ENCODE measurements at regions not wholly inside any gene's neighbourhood (a gene's known extent, or its start where the extent isn't known, plus 50 kb on each side); places are given as distances from the start of the nearest gene placed in this dataset.

- H3K4me3 Mint-ChIP-seq, result no peak overlapping the region
- peaks cover 4% of the 10 kb centered on the region for H3K4me1 Mint-ChIP-seq
- ChIA-PET CTCF (interaction anchor here (0.6 kb wide), 1 partner anchor 557 kb away, joined by 4 read pairs; no protein-coding TSS in a partner anchor), POLR2A (no interaction called here)
- H3K9me3 Mint-ChIP-seq, result no peaks in the 10 kb centered on the region
- no peak overlapping the region for H3K27ac Mint-ChIP-seq
- H3K27me3 Mint-ChIP-seq, result peaks cover 20% of the 10 kb centered on the region
- H3K36me3 Mint-ChIP-seq (ENCODE audit: low read depth), result no peaks in the 10 kb centered on the region
- no peak for DNase-seq
Measured at GRCh38 chr3:101068876-101069606, 75.8 kb upstream of the ABI3BP start.

GRCh38 chr3:101066711-101067129, 73.5 kb upstream of the ABI3BP start:
- H3K9me3 Mint-ChIP-seq, result no peaks in the 10 kb centered on the region
- no peak overlapping the region for H3K4me3 Mint-ChIP-seq
- POLR2A ChIA-PET, result interaction anchor here (0.6 kb wide), 1 partner anchor 147 kb away, joined by 5 read pairs; no protein-coding TSS in a partner anchor
- no peak overlapping the region for H3K27ac Mint-ChIP-seq
- H3K4me1 Mint-ChIP-seq, result peaks cover 4% of the 10 kb centered on the region
- H3K36me3 Mint-ChIP-seq (ENCODE audit: low read depth), result no peaks in the 10 kb centered on the region
- peaks cover 23% of the 10 kb centered on the region for H3K27me3 Mint-ChIP-seq
- CTCF ChIA-PET, result no interaction called here
- DNase-seq, result no peak

GRCh38 chr3:101065962-101066361, 72.7 kb upstream of the ABI3BP start:
- peaks cover 4% of the 10 kb centered on the region for H3K4me1 Mint-ChIP-seq
- H3K36me3 Mint-ChIP-seq (ENCODE audit: low read depth), result no peaks in the 10 kb centered on the region
- ChIA-PET CTCF (no interaction called here), POLR2A (no interaction called here)
- H3K4me3 Mint-ChIP-seq, result no peak overlapping the region
- DNase-seq, result no peak
- H3K27ac Mint-ChIP-seq, result no peak overlapping the region
- peaks cover 23% of the 10 kb centered on the region for H3K27me3 Mint-ChIP-seq
- no peaks in the 10 kb centered on the region for H3K9me3 Mint-ChIP-seq

- no peaks in the 10 kb centered on the region for H3K36me3 Mint-ChIP-seq (ENCODE audit: low read depth)
- no peak for DNase-seq
- peaks cover 20% of the 10 kb centered on the region for H3K27me3 Mint-ChIP-seq
- POLR2A ChIA-PET, result no interaction called here
- CTCF ChIA-PET, result no interaction called here
- no peak overlapping the region for H3K4me3 Mint-ChIP-seq
- no peaks in the 10 kb centered on the region for H3K4me1 Mint-ChIP-seq
- H3K9me3 Mint-ChIP-seq, result peaks cover 4% of the 10 kb centered on the region
- H3K27ac Mint-ChIP-seq, result no peak overlapping the region
Measured at GRCh38 chr3:101063401-101063800, 70.2 kb upstream of the ABI3BP start.

- H3K27ac Mint-ChIP-seq, result no peak overlapping the region
Measured at GRCh38 chr3:101061312-101061711, 68.1 kb upstream of the ABI3BP start.

GRCh38 chr3:101050866-101051265, 57.6 kb upstream of the ABI3BP start:
- Mint-ChIP-seq H3K27ac (no peak overlapping the region), H3K36me3 (ENCODE audit: low read depth) (no peaks in the 10 kb centered on the region), H3K27me3 (peaks cover 8% of the 10 kb centered on the region), H3K9me3 (no peaks in the 10 kb centered on the region), H3K4me1 (no peaks in the 10 kb centered on the region), H3K4me3 (no peak overlapping the region)
- ChIA-PET CTCF (interaction anchor here (0.5 kb wide), 1 partner anchor 1334 kb away, joined by 4 read pairs; no protein-coding TSS in a partner anchor), POLR2A (no interaction called here)
- no peak for DNase-seq

More at GRCh38 chr3:101061312-101061711, 68.1 kb upstream of the ABI3BP start:
- Mint-ChIP-seq H3K4me3 (no peak overlapping the region), H3K27me3 (peaks cover 14% of the 10 kb centered on the region), H3K4me1 (no peaks in the 10 kb centered on the region), H3K9me3 (peaks cover 8% of the 10 kb centered on the region), H3K36me3 (ENCODE audit: low read depth) (no peaks in the 10 kb centered on the region)
- no peak for DNase-seq
- ChIA-PET CTCF (no interaction called here), POLR2A (no interaction called here)

GRCh38 chr3:101050046-101050445, 56.8 kb upstream of the ABI3BP start:
- Mint-ChIP-seq H3K4me1 (no peaks in the 10 kb centered on the region), H3K9me3 (no peaks in the 10 kb centered on the region), H3K27ac (no peak overlapping the region), H3K36me3 (ENCODE audit: low read depth) (no peaks in the 10 kb centered on the region), H3K27me3 (peaks cover 14% of the 10 kb centered on the region), H3K4me3 (no peak overlapping the region)
- no peak for DNase-seq
- ChIA-PET CTCF (no interaction called here), POLR2A (no interaction called here)

- H3K4me3 Mint-ChIP-seq, result no peak overlapping the region
- ChIA-PET POLR2A (interaction anchor here (0.5 kb wide), 1 partner anchor 640 kb away, joined by 5 read pairs; no protein-coding TSS in a partner anchor), CTCF (no interaction called here)
- no peaks in the 10 kb centered on the region for H3K36me3 Mint-ChIP-seq (ENCODE audit: low read depth)
- no peaks in the 10 kb centered on the region for H3K4me1 Mint-ChIP-seq
- no peak overlapping the region for H3K27ac Mint-ChIP-seq
- DNase-seq, result no peak
- peaks cover 14% of the 10 kb centered on the region for H3K27me3 Mint-ChIP-seq
- no peaks in the 10 kb centered on the region for H3K9me3 Mint-ChIP-seq
Measured at GRCh38 chr3:101049532-101049931, 56.3 kb upstream of the ABI3BP start.

- CTCF ChIA-PET, result no interaction called here
- H3K4me3 Mint-ChIP-seq, result no peak overlapping the region
- POLR2A ChIA-PET, result no interaction called here
- H3K4me1 Mint-ChIP-seq, result no peaks in the 10 kb centered on the region
- no peak overlapping the region for H3K27ac Mint-ChIP-seq
- no peak for DNase-seq
- peaks cover 11% of the 10 kb centered on the region for H3K27me3 Mint-ChIP-seq
- no peaks in the 10 kb centered on the region for H3K9me3 Mint-ChIP-seq
- H3K36me3 Mint-ChIP-seq (ENCODE audit: low read depth), result no peaks in the 10 kb centered on the region
Measured at GRCh38 chr3:101043687-101044078, 50.5 kb upstream of the ABI3BP start.

- Mint-ChIP-seq H3K27me3 (peaks cover 11% of the 10 kb centered on the region), H3K27ac (no peak overlapping the region), H3K4me1 (no peaks in the 10 kb centered on the region), H3K9me3 (no peaks in the 10 kb centered on the region), H3K4me3 (no peak overlapping the region), H3K36me3 (ENCODE audit: low read depth) (no peaks in the 10 kb centered on the region)
- ChIA-PET POLR2A (no interaction called here), CTCF (no interaction called here)
- no peak for DNase-seq
Measured at GRCh38 chr3:101042996-101043686, 49.9 kb upstream of the ABI3BP start.

Data from activated CD4-positive, alpha-beta T cell treated with anti-CD3 and anti-CD28 coated beads, Interleukin-2, amount 10 ng/mL, durations not matched to agents 7 days and 5 days (primary cell).